Neural cell (in vitro differentiated cells): ENCODE measurements at regions not wholly inside any gene's neighbourhood (a gene's known extent, or its start where the extent isn't known, plus 50 kb on each side); places are given as distances from the start of the nearest gene placed in this dataset.

ENCODE experiments used
- TAF1 ChIP-seq: IDR thresholded peaks from 2 replicates; pipeline ENCODE4 v1.6.1; 2012; ENCODE audit warnings: low read depth
- TF ChIP-seq, protein P1 (sequence below): fragments of 450-650 bp; IDR thresholded peaks from 2 replicates; pipeline ENCODE4 v1.5.1; 2014; ENCODE audit warnings: antibody characterized with exemption, mild to moderate bottlenecking, moderate library complexity; ENCODE audit not compliant: poor library complexity, severe bottlenecking

DNA sequence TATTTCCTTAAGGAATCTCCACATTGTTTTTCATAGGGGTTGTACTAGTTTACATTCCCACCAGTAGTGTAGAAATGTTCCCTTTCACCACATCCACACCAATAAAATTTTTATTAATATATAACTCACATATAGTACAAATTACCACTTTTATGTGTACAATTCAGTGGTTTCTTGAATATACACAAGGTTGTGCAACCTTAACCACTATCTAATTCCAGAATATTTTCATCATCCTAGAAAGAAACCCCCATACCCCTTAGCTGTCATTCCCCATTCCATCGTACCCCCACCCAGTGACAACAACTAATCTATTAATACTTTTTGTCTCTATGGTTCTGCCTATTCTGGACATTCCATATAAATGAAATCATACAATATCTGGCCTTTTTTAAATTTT lies 108.3 kb upstream of the USP9X start:
- TF ChIP-seq, protein P1, sequence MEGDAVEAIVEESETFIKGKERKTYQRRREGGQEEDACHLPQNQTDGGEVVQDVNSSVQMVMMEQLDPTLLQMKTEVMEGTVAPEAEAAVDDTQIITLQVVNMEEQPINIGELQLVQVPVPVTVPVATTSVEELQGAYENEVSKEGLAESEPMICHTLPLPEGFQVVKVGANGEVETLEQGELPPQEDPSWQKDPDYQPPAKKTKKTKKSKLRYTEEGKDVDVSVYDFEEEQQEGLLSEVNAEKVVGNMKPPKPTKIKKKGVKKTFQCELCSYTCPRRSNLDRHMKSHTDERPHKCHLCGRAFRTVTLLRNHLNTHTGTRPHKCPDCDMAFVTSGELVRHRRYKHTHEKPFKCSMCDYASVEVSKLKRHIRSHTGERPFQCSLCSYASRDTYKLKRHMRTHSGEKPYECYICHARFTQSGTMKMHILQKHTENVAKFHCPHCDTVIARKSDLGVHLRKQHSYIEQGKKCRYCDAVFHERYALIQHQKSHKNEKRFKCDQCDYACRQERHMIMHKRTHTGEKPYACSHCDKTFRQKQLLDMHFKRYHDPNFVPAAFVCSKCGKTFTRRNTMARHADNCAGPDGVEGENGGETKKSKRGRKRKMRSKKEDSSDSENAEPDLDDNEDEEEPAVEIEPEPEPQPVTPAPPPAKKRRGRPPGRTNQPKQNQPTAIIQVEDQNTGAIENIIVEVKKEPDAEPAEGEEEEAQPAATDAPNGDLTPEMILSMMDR: no peak
- no peak for TF ChIP-seq TAF1
